Brain microvascular endothelial cell (primary cell): ENCODE measurements at regions not wholly inside any gene's neighbourhood (a gene's known extent, or its start where the extent isn't known, plus 50 kb on each side); places are given as distances from the start of the nearest gene placed in this dataset.

Source experiments
- DNase-seq: peaks from one replicate; pipeline ENCODE4 v3.0.0-alpha.2; 2020
- H3K27ac ChIP-seq: fragments of 250-450 bp; sonication (Bioruptor Pico); 2 replicates; pipeline ENCODE4 v1.5.1; 2020; ENCODE audit warnings: mild to moderate bottlenecking, moderate library complexity
- H3K27me3 ChIP-seq: fragments of 250-450 bp; sonication (Bioruptor Pico); replicated peaks from 2 replicates; pipeline ENCODE4 v1.5.1; 2020; ENCODE audit warnings: mild to moderate bottlenecking
- H3K36me3 ChIP-seq: fragments of 250-450 bp; sonication (Bioruptor Pico); replicated peaks from 2 replicates; pipeline ENCODE4 v1.5.1; 2020; ENCODE audit warnings: mild to moderate bottlenecking
- H3K4me3 ChIP-seq: 2 replicates; pipeline ENCODE4 v1.5.1; 2011; ENCODE audit warnings: low read depth, mild to moderate bottlenecking, control low read depth, low read length, moderate library complexity
- CTCF ChIP-seq: IDR thresholded peaks from 2 replicates; pipeline ENCODE4 v1.5.1; 2011; ENCODE audit warnings: low read depth, mild to moderate bottlenecking, moderate library complexity, low read length, control low read depth, inconsistent platforms; ENCODE audit errors: missing control alignments
- in situ Hi-C: cut with HindIII; loops from 2 replicates; pipeline ENCODE4 v1.10.0; 2017; ENCODE audit warnings: low sequenced_read_pairs, low pct_ligation_motif_present

GRCh38 chrX:6778544-6779503 is 243.9 kb upstream of the VCX3A start:
- in situ Hi-C loops = no loop called here
- Histone ChIP-seq H3K36me3 (no peaks in the 10 kb centered on the region), H3K4me3 (no peak overlapping the region), H3K27me3 (no peaks in the 10 kb centered on the region), H3K27ac (no peak overlapping the region)
- DNase-seq = no peak
- TF ChIP-seq CTCF = no peak

GRCh38 chrX:6777238-6778002 is 242.5 kb upstream of the VCX3A start:
- Histone ChIP-seq H3K27me3 (no peaks in the 10 kb centered on the region), H3K36me3 (no peaks in the 10 kb centered on the region), H3K4me3 (no peak overlapping the region), H3K27ac (no peak overlapping the region)
- in situ Hi-C loops = no loop called here
- no peak for TF ChIP-seq CTCF
- DNase-seq = no peak

DNA sequence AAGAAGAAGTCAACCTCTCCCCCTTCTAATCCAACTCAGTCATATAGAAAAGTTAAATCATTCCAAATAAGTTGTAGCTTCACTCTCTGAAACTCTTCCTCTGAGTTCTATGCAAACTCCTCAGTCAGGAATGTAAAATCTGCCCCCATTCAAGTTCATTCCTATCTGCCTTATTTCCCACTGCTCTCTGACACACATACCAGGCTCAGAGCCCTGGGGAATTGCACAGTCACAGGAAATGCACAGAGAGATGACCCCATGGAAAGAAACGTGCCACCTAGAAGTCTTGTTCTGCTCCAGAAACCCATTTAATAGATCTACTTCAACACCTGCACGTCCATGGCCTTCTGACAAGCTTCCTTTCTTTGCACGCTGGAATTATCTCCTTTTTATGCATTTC is 236.0 kb upstream of the VCX3A start:
- in situ Hi-C loops = no loop called here
- DNase-seq = no peak
- H3K4me3 ChIP-seq = no peak overlapping the region
- H3K27me3 ChIP-seq = no peaks in the 10 kb centered on the region
- H3K36me3 ChIP-seq = no peaks in the 10 kb centered on the region
- no peak for TF ChIP-seq CTCF
- no peak overlapping the region for H3K27ac ChIP-seq

- H3K4me3 ChIP-seq = no peak overlapping the region
- H3K27ac ChIP-seq = no peak overlapping the region
- in situ Hi-C loops = no loop called here
- H3K36me3 ChIP-seq = no peaks in the 10 kb centered on the region
- TF ChIP-seq CTCF = no peak
- no peaks in the 10 kb centered on the region for H3K27me3 ChIP-seq
- DNase-seq = no peak
Measured at GRCh38 chrX:6768881-6769280, 234.0 kb upstream of the VCX3A start.

DNA sequence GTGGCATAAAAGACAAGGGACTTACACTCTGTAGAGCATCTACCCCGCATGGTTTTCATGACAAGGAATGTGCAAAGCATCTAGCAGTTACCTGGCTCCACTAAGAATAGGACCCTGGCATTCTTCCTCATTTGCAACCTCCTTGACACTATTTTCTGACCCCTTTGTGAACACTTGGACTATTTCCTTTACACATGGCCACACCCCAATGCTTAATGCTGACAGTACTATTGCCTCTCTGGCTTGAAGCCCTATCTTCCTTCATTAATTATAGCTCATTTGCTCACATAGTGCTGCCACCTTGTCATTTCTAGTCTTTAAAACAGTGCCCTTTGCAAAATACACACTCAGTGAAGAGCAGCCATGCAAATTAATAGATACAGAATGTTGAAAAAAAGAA is 226.3 kb upstream of the VCX3A start:
- no peak for DNase-seq
- in situ Hi-C loops = no loop called here

More for the DNA sequence above, 226.3 kb upstream of the VCX3A start:
- Histone ChIP-seq H3K4me3 (no peak overlapping the region), H3K36me3 (no peaks in the 10 kb centered on the region), H3K27ac (no peak overlapping the region), H3K27me3 (no peaks in the 10 kb centered on the region)
- TF ChIP-seq CTCF = no peak
